ENCODE measurements at regions not wholly inside any gene's neighbourhood (a gene's known extent, or its start where the extent isn't known, plus 50 kb on each side); places are given as distances from the start of the nearest gene placed in this dataset.

GRCh38 chr5:61732796-61733195 is 400.7 kb downstream of the ZSWIM6 start:
- no peaks in the 10 kb centered on the region for H3K9me3 ChIP-seq
- H3K36me3 ChIP-seq (ENCODE audit: low read depth, missing control alignments): no peaks in the 10 kb centered on the region
- peak overlapping the region in 1 of 2 donors; percentile 1 for H3K4me3 ChIP-seq
- intact Hi-C loops (cut with DNase I; ENCODE audit: low total_unique reads): no loop called here
- DNase-seq: no peak
- 29 to 43% methylated on average over 18 of the region's 18 CpGs for WGBS, 2 donors
- peaks cover 8% of the 10 kb centered on the region for H3K4me1 ChIP-seq
- H3K27me3 ChIP-seq: no peaks in the 10 kb centered on the region
- no peak for TF ChIP-seq CTCF (IDR thresholded peaks at IDR 0.05)
- no peak for TF ChIP-seq POLR2A (IDR thresholded peaks at IDR 0.05)
- no peak overlapping the region for H3K27ac ChIP-seq

- no peak overlapping the region for H3K4me3 ChIP-seq
- H3K27ac ChIP-seq: no peak overlapping the region
- no peaks in the 10 kb centered on the region for H3K36me3 ChIP-seq (ENCODE audit: low read depth, missing control alignments)
- DNase-seq: no peak
- intact Hi-C loops (cut with DNase I; ENCODE audit: low total_unique reads): no loop called here
- WGBS, 2 donors: 89 to 93% methylated on average over 4 of the region's 4 CpGs
- no peaks in the 10 kb centered on the region for H3K9me3 ChIP-seq
- TF ChIP-seq POLR2A (IDR thresholded peaks at IDR 0.05) (no peak), CTCF (IDR thresholded peaks at IDR 0.05) (no peak)
- H3K4me1 ChIP-seq: peaks cover 8% of the 10 kb centered on the region
- H3K27me3 ChIP-seq: no peaks in the 10 kb centered on the region
These were observed 401.9 kb downstream of the ZSWIM6 start for GRCh38 chr5:61734001-61734400.

- intact Hi-C loops (cut with DNase I; ENCODE audit: low total_unique reads): no loop called here
- H3K27ac ChIP-seq: no peak overlapping the region
- H3K4me1 ChIP-seq: peaks cover 8% of the 10 kb centered on the region
- TF ChIP-seq CTCF (IDR thresholded peaks at IDR 0.05): no peak
- TF ChIP-seq POLR2A (IDR thresholded peaks at IDR 0.05): no peak
- WGBS, 2 donors: 44 to 84% methylated on average over 2 of the region's 2 CpGs
- no peaks in the 10 kb centered on the region for H3K27me3 ChIP-seq
- no peaks in the 10 kb centered on the region for H3K9me3 ChIP-seq
- DNase-seq: no peak
- no peak overlapping the region for H3K4me3 ChIP-seq
- no peaks in the 10 kb centered on the region for H3K36me3 ChIP-seq (ENCODE audit: low read depth, missing control alignments)
These were observed 402.9 kb downstream of the ZSWIM6 start for GRCh38 chr5:61734966-61735365.

GRCh38 chr5:61735531-61735930 is 403.5 kb downstream of the ZSWIM6 start:
- TF ChIP-seq POLR2A (IDR thresholded peaks at IDR 0.05): no peak
- no peak overlapping the region for H3K4me3 ChIP-seq
- intact Hi-C loops (cut with DNase I; ENCODE audit: low total_unique reads): no loop called here
- 83 to 94% methylated on average over 2 of the region's 2 CpGs for WGBS, 2 donors
- H3K27ac ChIP-seq: no peak overlapping the region
- peaks cover 8% of the 10 kb centered on the region for H3K4me1 ChIP-seq
- H3K36me3 ChIP-seq (ENCODE audit: low read depth, missing control alignments): no peaks in the 10 kb centered on the region
- no peaks in the 10 kb centered on the region for H3K27me3 ChIP-seq
- no peaks in the 10 kb centered on the region for H3K9me3 ChIP-seq
- no peak for DNase-seq

- no peak overlapping the region for H3K4me3 ChIP-seq
- no peaks in the 10 kb centered on the region for H3K9me3 ChIP-seq
- DNase-seq: no peak
- no peaks in the 10 kb centered on the region for H3K27me3 ChIP-seq
- intact Hi-C loops (cut with DNase I; ENCODE audit: low total_unique reads): no loop called here
- TF ChIP-seq POLR2A (IDR thresholded peaks at IDR 0.05) (no peak), CTCF (IDR thresholded peaks at IDR 0.05) (no peak)
- H3K4me1 ChIP-seq: peaks cover 8% of the 10 kb centered on the region
- H3K36me3 ChIP-seq (ENCODE audit: low read depth, missing control alignments): no peaks in the 10 kb centered on the region
- WGBS, 2 donors: 74 to 91% methylated on average over 2 of the region's 2 CpGs
- H3K27ac ChIP-seq: no peak overlapping the region
These were observed 403.9 kb downstream of the ZSWIM6 start for GRCh38 chr5:61735995-61736394.

Measured in testis (tissue), 2 donors.